NCI-H1694 treated with DMSO at 0.1 percent for 48 hours (cell line): ENCODE measurements at regions not wholly inside any gene's neighbourhood (a gene's known extent, or its start where the extent isn't known, plus 50 kb on each side); places are given as distances from the start of the nearest gene placed in this dataset.

Experiments used
- DNase-seq: peaks from one replicate; lab custom pipeline; 2025; lab: John Stamatoyannopoulos, UW

- no peak for DNase-seq
Observed at GRCh38 chr6:163655217-163656121, 241.0 kb downstream of the QKI start.

- DNase-seq: no peak
Observed at GRCh38 chr6:163651915-163652668, 237.6 kb downstream of the QKI start.

- DNase-seq: no peak
Observed at GRCh38 chr6:163651426-163651825, 236.9 kb downstream of the QKI start.

- DNase-seq: no peak
Observed at GRCh38 chr6:163648868-163649267, 234.3 kb downstream of the QKI start.

GRCh38 chr6:163647624-163648023 lies 233.1 kb downstream of the QKI start:
- no peak for DNase-seq

- DNase-seq: no peak
Observed at GRCh38 chr6:163646866-163647265, 232.3 kb downstream of the QKI start.

- DNase-seq: no peak
Observed at GRCh38 chr6:163646133-163646532, 231.6 kb downstream of the QKI start.

GRCh38 chr6:163645560-163645959 lies 231.0 kb downstream of the QKI start:
- no peak for DNase-seq

- no peak for DNase-seq
Observed at GRCh38 chr6:163643866-163644265, 229.3 kb downstream of the QKI start.

- no peak for DNase-seq
Observed at GRCh38 chr6:163641706-163642105, 227.2 kb downstream of the QKI start.

GRCh38 chr6:163640641-163641040 lies 226.1 kb downstream of the QKI start:
- DNase-seq: no peak

GRCh38 chr6:163637524-163637923 lies 223.0 kb downstream of the QKI start:
- DNase-seq: no peak

GRCh38 chr6:163635731-163636364 lies 221.3 kb downstream of the QKI start:
- no peak for DNase-seq

- no peak for DNase-seq
Observed at GRCh38 chr6:163635315-163635714, 220.8 kb downstream of the QKI start.

GRCh38 chr6:163634211-163635171 lies 220.0 kb downstream of the QKI start:
- DNase-seq: no peak

GRCh38 chr6:163630991-163631390 lies 216.5 kb downstream of the QKI start:
- no peak for DNase-seq

GRCh38 chr6:163630572-163630971 lies 216.1 kb downstream of the QKI start:
- DNase-seq: no peak

GRCh38 chr6:163630096-163630495 lies 215.6 kb downstream of the QKI start:
- DNase-seq: no peak
